GM19351 (cell line): ENCODE measurements at regions not wholly inside any gene's neighbourhood (a gene's known extent, or its start where the extent isn't known, plus 50 kb on each side); places are given as distances from the start of the nearest gene placed in this dataset.
"Not testable (repeated sequence)": the region's sequence is repeated elsewhere in the genome, so short reads cannot be mapped to it uniquely, and the experiment has no call there.

ENCODE experiments used
- ATAC-seq: cut with Tn5 transposase; IDR thresholded peaks from one replicate; pipeline ENCODE4 v1.9.1; 2021; ENCODE audit warnings: mild to moderate bottlenecking, moderate library complexity; ENCODE audit not compliant: unreplicated experiment

DNA sequence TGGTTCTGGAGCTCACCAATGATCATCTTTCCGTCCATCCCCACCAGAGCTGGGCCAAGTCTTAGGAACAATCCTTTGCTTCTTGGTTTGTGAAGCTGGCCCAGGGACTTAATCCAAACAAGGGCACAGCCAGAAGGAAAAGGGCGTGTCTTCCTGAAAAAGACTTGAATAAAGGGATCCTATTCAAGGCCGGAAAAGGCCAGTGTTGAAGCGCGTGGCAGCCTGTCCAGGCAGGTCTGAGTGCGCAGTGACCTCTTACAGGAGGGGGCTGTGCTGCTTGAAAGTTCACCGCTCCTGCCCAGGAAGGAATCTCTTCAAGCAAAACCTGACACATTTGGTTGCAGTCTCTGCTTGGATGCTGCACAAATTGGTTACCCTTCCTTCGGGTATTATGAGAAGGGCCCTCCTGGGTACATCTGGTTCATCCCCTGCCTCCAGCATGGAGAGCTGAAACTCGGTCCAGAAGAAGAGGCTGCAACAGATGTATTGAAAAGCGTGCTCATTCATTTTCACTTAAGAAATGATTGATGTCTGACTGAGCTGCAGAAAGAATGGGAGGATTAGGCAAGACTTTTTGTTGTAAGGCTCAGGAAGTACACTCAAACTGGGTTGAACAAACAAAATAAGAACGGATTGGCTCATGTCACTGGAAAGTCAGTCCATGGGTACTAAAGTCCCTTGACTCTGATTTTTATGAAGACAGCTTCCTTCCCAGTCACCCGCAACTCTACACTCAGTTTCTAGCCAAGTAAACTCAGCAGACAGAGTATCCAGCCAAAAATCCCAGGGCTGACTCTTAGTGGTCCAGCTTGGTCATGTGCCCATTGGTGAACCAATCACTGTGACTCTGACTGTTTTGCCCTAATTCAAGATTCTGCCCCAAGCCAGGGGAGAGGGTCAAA, 136.3 kb downstream of the TFAP2C start:
- no peak for ATAC-seq

- ATAC-seq: no peak
Observed at GRCh38 chr20:56766528-56766927, 137.4 kb downstream of the TFAP2C start.

DNA sequence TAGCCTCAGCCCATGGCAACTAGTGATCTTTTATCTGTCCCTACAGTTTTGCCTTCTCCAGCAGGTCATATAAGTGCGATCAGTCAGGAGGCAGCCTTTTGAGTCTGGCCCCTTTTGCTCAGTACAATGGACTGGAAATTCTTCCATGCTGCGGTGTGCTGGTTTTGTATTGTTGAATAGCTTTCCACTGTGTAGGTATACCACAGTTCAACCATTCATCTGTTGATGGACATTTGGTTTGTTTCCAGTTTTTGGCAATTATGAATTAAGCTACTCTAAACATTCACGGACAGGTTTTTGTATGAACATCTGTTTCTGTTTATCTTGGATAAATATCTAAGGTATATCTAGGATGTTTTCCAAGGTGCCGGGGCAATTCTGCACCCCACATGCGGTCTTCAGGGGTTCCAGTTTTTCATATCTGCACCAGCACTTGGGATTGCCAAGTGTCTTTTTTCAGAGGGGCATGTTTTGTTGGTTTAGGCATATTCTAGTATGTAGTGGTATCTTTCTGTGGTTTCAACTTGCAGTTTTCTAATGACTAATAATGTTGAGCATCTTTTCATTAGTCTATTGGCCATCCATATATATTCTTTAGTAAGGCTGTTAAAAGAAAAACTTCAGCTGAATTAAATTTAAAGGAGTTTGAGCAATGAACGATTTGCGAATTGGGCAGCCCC, 141.0 kb downstream of the TFAP2C start:
- no peak for ATAC-seq

- ATAC-seq: no peak
Observed at GRCh38 chr20:56773749-56774148, 144.6 kb downstream of the TFAP2C start.

GRCh38 chr20:56774873-56775272, 145.8 kb downstream of the TFAP2C start:
- ATAC-seq: no peak

- no peak for ATAC-seq
Observed at GRCh38 chr20:56776345-56776744, 147.2 kb downstream of the TFAP2C start.

- no peak for ATAC-seq
Observed at GRCh38 chr20:56778765-56779195, 149.7 kb downstream of the TFAP2C start.

GRCh38 chr20:56779452-56780143, 150.5 kb downstream of the TFAP2C start:
- no peak for ATAC-seq

GRCh38 chr20:56780266-56780665, 151.2 kb downstream of the TFAP2C start:
- ATAC-seq: no peak

- ATAC-seq: no peak
Observed at GRCh38 chr20:56781108-56781739, 152.1 kb downstream of the TFAP2C start.

GRCh38 chr20:56781987-56782560, 153.0 kb downstream of the TFAP2C start:
- ATAC-seq: not testable (repeated sequence)

- ATAC-seq: not testable (repeated sequence)
Observed at GRCh38 chr20:56782814-56783213, 153.7 kb downstream of the TFAP2C start.

DNA sequence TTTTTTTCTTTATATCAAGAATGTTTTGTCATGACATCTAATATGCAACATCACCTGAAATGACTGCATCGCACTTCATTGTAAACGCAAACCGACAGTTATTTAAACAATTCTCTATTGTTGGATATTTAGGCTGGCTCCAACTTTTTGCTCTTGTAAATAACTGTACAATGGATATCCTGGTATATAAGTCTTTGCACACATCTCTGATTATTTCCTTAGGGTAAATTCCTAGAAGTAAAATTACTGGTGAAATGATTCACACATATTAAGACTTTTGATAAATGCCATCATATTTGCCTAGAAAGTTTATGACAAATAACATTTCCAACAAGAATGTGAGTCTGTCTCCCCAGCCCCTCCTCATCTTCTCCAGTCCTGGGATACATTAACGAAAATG, 154.7 kb downstream of the TFAP2C start:
- ATAC-seq: no peak

GRCh38 chr20:56786503-56786902, 157.4 kb downstream of the TFAP2C start:
- no peak for ATAC-seq

- ATAC-seq: no peak
Observed at GRCh38 chr20:56788041-56788670, 159.1 kb downstream of the TFAP2C start.

DNA sequence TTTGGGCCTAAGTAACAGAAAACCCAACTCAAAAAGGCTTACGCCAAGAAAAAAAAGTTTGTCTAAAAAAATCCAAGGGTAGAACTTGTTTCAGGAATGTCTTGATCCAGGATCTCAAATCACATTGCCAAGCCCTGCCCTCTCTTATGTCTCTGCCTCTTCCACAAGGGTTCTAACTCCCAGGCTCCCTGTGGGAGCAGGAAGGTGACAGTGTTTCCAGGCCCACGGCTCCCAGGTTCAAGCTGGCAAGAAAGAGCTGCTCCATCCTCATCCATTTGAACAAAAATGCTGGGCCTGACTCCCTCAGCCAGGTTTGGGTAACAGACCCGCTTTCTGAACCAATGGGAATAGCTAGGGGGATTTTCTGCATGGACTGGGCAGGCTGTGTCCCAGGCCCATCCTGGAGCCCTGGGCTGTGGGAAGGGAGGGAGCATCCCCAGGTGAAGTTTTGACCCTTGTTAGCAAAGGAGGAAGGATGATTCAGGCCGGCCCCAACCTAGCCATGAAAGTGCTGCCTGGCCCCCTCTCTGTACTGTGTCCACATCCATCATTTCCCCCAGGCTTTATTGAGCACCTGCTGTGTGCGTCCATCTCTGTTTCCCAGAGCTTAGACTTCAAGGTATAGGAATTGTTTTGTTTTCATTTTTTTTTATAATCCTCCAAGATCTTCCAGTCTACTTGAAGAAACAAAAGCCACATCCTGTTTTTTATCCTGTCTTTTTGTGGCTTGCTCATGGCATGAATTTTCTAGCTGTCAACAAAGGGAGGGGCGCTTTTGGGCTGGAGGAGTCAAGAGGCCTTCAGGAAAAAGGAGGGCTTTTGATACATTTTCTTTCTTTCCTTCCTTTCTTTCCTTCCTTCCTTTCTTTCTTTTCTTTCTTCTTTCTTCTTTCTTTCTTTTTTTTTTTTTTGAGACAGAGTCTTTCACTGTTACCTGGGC, 159.8 kb downstream of the TFAP2C start:
- no peak for ATAC-seq

GRCh38 chr20:56793916-56794315, 164.8 kb downstream of the TFAP2C start:
- ATAC-seq: no peak

- ATAC-seq: no peak
Observed at GRCh38 chr20:56795492-56795891, 166.4 kb downstream of the TFAP2C start.

- no peak for ATAC-seq
Observed at GRCh38 chr20:56796345-56796744, 167.2 kb downstream of the TFAP2C start.
